CD4-positive, alpha-beta T cell treated with Interferon alpha-2 for 1 hour (primary cell): ENCODE measurements at regions not wholly inside any gene's neighbourhood (a gene's known extent, or its start where the extent isn't known, plus 50 kb on each side); places are given as distances from the start of the nearest gene placed in this dataset.
A peak's percentile ranks its signal among the peaks of the same experiment; 100 is the strongest.
"Not testable (repeated sequence)": the region's sequence is repeated elsewhere in the genome, so short reads cannot be mapped to it uniquely, and the experiment has no call there.

Experiments used
- DNase-seq, 2 donors: peaks; one replicate each; pipeline ENCODE4 v3.0.0-alpha.2; 2020 to 2022

DNA sequence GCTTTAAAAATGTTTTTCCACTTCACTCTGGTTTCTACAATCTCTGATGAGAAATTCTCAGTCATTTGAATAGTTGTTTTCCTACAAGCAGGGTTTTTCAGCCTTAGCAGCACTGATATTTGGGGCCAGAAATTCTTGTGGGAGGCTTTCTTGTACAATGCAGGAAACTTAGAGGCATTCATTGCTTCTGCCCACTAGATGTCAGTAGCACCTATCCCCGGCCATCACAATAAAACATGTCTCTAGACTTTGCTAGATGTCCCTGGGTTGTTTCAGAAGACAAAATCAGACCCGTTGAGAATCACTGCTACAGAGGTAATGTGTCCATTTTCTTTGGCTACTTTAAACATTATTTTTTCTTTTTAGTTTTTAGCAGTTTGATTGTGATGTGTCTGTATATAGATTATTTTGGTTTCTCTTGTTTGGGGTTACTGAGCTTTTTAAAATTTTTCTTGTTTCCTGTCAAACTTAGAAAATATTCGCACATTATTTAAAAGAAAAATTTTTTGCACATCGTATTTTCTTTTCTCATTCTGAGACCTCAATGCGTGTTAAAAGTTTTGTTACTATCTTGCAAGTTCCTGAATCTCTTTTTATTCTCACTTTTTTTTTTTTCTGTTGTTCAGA lies 60.8 kb upstream of the CCDC179 start:
- peak in 1 of 2 donors; percentile 11 for DNase-seq

DNA sequence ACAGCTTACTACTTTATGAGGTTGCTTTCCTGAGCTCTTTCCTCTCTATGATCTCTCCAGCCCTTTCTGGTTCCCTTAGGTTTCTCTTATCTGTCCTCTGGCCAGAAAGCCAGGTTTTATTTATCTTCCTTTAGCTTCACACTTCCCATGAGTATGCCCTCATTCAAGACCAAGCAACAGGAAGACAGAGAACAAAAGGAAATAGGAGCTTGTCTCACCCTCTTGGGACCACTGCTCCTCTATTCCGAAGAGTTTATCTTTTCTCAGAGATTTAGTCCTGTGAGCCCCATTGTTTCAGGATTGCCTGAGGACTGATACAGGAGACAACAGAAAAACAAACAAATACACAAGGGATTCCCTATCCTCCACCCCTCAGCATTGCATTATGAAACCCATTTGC lies 62.4 kb upstream of the CCDC179 start:
- DNase-seq = no peak

DNA sequence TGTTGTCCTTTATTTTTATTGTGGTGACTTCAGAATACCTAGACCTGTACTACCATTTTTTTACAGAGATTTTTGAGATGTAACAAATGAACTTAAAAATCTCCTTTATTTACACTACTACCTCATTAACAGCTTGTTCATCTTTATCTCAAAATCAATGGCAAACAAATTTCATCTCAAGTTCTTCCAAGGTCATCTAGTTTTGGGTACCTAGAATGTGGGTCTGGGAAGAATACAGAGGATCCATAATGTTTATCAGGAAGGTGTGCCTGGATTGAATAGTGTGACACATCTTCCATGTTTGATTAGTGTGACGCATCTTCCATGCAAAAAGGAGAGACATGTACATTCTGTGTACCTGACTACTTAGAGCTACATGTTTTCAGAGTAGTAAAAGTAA lies 63.3 kb upstream of the CCDC179 start:
- DNase-seq = no peak

DNA sequence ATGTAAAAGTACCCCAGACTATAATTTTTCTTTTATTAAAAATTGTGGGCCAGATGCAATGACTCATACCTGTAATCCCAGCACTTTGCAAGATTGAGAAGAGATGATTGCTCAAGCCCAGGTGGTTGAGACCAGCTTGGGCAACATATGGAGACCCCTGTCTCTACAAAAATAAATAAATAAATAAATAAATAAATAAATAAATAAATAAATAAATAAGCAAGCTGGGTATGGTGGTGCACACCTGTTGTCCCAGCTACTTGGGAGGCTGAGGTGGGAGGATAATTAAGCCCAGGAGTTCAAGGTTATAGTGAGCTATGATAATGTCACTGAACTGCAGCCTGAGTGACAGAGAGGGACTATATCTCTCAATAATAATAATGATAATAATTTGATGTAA lies 66.1 kb upstream of the CCDC179 start:
- DNase-seq = no peak

DNA sequence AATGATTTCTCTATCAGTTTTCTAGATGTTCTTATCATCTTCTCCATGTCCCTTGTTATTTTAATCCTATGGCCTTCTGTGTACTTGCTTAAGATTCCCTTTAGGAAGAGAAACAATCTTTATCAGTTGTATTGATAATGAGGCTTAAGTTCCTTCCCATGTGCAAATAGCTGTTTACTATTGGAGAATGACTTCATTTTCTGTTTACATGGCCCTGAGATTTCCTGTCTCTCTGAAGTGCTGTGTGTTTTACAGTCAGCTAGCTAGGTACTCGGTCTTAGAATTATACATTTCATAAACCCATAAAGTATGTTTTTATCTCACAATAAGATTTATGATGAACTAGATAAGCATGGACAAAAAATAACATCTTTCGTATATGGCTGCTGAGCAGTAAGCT lies 67.5 kb upstream of the CCDC179 start:
- DNase-seq = no peak

DNA sequence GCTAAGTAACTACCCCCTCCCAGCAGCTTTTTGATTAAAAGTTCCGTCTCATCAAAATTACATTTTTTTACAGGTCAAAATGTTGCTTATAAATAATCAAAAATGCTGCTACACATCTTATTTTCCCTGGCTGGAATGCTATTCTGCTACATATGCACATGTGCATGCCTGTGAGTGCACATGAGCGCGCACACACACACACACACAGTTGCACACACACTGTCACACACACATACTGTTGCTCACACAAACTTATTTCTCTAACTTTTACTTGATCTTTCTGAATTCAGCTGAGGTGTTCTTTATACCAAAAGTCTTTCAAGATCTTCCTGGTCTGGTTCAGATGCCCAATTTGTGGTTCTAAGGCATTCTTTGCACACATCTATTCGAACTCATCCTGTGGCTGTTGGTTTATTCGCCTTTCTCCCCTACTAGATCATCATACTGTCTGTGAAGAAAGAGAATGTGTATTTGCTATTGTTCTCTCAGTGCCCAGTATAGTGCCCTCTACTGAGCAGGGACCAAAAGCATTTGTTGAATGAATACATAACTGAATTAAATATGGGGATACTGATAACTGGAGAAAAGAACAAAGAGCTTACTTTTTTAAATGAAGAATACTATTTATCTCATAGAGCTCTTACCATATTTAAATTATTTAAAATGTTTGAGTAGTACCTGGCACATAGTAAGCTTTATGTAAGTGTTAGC lies 68.1 kb upstream of the CCDC179 start:
- DNase-seq = no peak

DNA sequence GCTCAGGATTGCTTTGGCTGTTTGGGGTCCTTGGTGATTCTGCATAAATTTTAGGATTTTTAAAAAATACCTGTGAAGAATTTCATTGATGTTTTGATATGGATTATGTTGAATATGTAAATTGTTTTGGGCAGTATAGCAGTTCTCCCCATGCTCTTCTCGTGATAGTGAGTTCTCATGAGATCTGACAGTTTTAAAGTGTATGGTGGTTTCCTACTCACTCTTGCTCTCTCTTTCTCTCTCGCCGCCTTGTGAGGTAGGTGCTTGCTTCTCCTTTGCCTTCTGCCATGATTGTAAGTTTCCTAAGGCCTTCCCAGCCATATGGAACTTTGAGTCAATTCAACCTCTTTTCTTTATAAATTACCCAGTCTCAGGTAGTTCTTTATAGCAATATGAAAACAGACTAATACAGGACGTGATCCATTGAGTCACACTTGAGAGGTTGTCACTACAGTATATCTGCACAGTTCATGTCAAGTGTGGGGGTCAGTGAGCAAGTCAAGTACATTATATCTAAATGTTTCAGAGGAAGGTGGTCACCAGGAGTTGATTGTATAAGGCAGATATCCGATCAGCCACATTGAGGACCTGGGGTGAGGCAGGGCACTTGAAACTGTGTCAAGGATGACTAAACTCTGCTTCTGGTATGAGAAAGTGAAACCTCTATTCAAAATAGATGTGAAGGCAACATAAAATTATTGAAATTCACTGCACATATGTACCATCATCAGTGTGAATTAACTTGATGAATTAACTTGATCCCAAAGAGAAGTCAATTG lies 70.7 kb upstream of the CCDC179 start:
- no peak for DNase-seq

DNA sequence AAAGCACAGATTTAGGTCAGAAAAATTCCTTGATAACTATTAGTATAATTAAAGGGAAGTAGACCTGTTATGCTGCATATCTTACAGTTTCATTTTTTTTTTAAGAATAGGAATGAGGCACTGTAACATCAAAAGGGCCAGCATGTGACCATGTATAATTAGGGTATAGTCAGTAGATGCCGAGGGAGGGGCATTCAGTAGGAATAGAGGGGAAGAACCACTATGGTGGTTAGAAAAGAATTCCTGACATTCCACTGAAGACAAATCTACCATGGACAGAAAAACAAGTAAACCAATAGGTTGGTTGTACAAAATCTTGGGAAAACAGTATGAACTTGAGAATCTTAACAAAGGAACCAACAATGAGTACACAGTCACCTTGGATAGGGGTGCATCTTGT lies 78.4 kb upstream of the CCDC179 start:
- DNase-seq = no peak

DNA sequence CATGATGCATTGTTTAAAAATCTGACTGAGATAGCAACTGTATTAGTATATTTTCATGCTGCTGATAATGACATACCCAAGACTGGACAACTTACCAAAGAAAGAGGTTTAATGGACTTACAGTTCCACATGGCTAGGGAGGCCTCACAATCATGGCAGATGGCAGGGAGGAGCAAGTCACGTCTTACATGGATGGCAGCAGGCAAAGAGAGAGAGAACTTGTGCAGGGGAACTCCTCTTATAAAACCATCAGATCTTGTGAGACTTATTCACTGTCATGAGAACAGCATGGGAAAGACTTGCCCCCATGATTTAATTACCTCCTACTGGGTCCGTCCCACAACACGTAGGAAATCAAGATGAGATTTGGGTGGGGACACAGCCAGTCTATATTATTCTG lies 81.3 kb upstream of the CCDC179 start:
- DNase-seq = not testable (repeated sequence)

DNA sequence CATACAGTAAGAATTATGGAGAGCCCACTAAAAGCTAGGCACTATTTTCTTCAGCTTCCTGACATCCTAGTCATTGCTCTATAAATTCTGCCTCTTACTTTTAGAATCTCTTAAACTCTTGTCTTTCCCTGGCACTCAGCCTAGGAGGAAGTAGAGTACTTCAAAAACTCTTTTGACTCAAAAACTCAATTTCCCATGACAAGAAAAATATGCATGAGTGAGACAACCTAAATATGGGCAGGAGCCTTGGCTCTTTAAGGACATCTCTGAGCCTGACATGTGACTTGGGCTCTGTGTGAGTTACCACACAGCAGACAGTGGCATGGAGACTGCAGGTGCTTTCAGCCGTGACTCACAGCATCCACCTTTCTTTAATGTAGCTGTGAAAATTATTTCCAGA lies 97.5 kb upstream of the CCDC179 start:
- no peak for DNase-seq

DNA sequence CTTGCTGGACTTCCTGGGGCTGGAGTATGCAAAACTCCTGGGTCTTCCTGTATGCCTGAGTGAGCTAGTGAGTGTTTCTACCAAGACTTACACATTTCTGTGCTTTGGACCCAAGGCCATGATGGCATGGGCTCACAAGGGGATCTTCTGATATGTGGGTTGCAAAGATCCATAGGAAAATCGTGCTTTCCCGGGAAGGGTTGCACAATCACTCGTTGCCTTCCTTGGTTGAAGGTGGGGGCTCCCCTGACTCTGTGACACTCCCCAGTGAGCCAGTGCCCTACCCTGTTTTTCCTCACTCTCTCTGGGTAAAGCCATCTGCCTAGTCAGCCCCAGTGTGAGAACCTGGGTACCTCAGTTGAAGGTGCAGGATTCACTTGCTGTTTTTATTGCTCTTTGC lies 114.0 kb upstream of the CCDC179 start:
- no peak for DNase-seq

DNA sequence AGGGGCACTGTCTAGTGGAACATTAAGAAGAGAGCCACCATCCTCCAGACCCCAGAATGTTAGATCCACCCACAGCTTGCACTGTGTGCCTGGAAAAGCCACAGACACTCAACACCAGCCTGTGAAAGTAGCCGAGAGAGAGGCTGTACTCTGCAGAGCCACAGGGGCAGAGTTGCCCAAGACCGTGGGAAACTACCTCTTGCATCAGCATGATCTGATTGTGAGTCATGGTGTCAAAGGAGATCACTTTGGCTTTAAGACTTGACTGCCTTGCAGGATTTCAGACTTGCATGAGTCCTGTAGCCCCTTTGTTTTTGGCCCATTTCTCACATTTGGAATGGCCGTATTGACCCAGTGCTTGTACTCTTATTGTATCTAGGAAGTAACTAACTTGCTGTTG lies 115.9 kb upstream of the CCDC179 start:
- no peak for DNase-seq

DNA sequence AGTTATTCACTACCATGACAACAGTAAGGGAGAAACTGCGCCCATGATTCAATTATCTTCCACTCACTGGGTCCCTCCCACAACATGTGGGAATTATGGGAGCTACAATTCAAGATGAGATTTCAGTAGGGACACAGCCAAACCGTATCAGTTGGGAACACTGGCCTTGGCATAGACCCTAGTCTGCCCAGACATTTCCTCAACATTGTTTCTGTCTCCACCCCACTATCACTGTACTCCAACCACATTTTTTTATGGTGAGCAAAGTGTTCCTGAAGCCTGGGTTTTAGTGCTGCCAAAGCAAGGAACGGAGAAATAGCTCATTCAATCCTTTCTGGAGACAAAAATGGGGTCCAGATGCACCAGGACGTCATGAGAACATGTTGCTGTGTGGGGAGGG lies 122.6 kb upstream of the CCDC179 start:
- no peak for DNase-seq

DNA sequence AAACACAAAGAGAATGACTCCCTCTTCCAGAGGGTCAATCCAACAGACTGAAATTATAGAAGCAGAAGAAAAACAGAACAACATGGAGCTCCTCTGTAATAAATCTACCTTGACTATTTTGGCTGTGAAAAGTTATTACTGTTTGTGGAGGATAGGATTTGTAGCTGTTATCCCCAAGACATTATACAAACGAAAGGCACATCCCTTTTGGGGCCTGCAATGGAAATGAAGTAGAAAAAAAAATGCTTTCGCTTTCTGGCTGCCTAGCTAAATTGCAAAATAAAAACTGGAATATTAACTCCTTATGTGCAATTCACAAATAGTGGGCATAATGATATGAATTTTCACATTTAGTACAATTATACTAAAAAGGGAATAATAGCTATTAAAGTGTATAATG lies 123.8 kb upstream of the CCDC179 start:
- DNase-seq = no peak

DNA sequence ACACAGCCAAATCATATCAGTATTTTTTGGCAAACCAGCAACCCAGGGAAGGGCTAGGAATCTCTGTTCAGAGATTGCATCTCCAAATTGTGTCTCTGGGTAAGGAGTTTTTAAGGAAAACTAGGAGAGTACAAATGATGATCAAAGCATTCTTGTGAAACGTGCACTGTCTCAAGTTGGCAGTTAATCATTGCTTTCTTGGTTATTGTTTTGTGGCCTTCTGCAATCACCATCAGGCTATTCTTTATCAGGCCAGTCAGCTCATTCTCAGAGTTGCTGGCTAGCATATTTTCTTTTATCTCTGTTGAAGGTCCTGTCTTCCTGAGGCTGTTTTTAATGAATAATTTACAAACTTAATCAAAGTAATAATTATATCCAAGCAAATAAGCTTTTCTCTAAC lies 129.1 kb upstream of the CCDC179 start:
- DNase-seq = no peak

DNA sequence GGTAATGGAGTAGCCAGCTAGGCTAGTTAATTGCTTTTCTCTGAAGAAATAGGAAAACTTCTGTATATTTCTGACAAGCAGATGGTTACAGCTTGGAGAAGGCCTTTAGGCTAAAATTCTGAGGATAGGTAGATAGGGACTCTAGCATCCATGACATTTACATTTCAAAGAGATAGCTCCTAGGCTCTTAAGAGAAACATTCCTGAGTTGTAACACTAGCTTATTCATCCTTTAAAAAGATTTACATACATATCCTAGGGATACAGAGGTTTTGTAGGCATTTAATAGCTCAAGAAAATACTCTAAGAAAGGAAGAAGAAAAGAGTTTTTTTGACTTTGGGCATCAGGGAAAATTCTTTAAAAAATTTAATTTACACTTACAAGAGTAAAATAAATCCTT lies 130.9 kb upstream of the CCDC179 start:
- no peak for DNase-seq

DNA sequence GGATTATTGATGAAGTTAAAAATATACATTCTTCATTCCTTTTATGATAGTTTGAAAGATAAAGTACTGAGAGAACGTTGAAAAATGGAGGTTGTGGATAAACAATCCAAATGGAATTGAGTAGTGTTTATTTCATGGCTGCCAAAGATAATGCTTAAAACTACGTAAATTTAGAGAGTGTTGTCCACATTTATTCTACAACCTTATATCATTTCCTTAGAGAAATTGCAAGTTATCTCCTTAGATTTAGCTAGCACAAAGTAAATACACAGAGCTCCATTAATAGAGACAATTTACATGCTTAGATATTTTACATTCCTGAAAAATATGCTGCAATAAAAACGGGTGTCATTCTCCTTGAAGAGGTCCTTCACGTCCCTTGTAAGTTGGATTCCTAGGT lies 146.5 kb upstream of the CCDC179 start:
- DNase-seq = no peak

DNA sequence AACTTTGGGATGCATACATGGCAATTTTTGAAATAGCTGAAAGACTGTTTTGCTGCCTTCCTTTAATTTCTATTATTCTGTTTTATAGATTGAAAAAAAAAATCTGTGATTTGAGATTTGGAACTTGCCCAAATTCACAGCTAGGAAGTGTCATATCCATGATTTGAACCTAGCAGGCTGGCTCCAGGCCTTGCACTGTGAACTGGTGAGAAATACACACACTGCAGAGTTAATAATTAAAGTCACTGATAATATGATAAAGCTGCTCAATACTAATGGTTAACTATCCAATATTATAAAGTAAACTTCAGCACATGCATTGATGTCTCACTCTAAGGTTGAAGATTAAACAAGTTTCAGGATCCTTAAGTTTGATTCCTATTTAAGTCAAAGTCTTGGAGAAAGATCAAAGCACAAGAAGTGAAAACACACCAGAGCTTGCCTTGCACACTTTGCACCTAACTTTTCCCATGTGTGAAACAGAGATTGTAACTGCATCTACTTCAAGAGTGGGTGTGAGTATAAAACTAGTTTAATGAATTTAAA lies 150.6 kb upstream of the CCDC179 start:
- no peak for DNase-seq

DNA sequence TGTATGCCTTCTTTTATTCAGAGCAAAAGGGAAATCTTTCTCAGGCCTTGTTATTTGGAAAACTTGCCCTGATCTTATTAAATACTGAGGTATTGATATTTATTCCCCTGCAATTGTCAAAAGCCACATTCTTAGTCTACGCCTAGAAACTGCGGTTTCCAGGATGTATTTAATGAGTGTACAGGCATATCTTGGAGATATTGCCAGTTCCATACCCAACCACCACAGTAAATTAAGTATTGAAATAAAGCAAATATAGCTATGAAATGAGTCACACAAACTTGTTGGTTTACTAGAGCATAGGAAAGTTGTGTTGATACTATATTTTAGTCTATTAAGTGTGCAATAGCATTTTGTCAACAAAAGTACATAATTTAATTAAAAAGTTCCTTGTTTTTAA lies 152.7 kb upstream of the CCDC179 start:
- no peak for DNase-seq

DNA sequence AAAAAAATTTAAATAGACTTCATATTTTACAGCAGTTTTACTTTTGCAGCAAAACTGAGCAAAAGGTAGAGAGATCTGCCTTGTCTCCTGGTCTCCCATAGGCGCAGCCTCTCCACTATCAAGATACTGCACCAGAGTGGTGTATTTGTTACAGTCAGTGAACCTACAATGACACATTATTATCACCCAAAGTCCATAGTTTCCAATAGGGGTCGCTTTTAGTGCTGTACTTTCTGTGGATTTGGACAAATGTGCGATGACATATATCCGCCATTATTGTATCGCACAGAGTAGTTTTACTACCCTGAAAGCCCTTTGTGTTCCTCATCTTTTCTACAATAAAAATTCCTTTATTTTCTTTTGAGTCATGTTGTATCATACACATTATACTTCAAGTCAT lies 153.2 kb upstream of the CCDC179 start:
- DNase-seq = no peak

DNA sequence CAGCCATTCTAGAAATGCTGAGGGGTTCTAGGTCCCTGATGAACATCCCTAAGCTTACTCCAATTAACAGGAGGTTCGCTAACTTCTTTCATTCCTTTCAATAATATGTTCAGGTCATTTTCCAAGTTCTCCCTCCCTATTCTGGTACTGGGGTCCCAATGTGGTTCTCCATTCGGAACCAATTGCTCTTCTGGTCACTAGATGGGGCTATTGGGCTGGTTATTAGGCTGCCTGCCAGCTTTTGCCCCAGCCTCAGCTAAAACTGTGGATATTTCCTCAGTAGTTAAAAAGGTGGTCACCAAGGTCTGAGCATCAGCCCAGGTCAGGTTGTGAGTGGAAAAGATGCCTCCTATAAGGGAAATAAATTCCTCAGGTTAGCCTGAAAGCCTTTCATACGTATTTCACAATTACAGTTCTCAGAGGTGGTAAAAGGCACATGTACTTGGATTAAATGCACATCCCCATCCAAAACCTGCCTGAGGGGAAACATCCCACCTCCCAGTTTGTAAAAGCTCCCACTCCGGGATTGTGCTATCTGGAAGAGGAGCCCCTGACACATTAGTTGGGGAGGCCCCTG lies 161.1 kb upstream of the CCDC179 start:
- DNase-seq = no peak

DNA sequence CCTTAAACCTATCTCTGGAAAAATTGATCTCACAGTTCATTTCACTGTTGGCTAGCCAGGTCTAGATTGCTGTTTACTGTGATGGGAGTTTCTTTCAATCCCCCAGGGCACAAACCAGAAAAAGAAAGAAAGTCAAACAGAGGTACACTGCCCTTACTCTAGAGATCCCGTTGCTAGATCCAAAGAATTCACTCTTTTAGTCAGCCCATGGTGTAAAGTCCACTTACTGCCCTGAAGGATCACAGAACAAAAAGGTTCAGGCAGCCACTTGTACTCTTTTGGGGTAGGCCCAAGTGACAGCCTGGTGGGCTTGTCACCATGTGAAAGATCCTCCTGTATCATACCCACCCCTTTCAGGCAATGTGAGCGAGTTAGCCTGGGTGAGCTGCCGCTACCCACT lies 162.6 kb upstream of the CCDC179 start:
- no peak for DNase-seq

DNA sequence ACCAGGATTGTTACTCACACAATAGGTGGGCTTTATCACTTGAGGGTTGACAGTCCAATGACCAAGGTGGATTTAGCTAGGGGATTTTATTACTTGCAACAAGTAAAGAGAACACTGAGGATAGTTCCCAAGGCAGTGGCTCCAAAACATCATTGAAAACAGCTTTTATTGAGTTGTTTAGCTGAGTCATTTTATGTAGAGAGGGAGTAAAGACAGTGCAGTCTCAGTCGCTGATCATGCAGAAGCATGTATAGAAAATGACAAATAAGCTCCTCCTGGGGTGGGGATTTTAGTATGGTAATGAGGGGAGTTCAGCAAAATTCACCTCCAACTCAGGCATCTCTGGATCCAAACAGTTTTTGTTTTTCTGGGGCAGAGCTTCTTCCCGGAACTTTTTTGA lies 163.0 kb upstream of the CCDC179 start:
- DNase-seq = no peak
